ENCODE measurements at regions not wholly inside any gene's neighbourhood (a gene's known extent, or its start where the extent isn't known, plus 50 kb on each side); places are given as distances from the start of the nearest gene placed in this dataset.

DNA sequence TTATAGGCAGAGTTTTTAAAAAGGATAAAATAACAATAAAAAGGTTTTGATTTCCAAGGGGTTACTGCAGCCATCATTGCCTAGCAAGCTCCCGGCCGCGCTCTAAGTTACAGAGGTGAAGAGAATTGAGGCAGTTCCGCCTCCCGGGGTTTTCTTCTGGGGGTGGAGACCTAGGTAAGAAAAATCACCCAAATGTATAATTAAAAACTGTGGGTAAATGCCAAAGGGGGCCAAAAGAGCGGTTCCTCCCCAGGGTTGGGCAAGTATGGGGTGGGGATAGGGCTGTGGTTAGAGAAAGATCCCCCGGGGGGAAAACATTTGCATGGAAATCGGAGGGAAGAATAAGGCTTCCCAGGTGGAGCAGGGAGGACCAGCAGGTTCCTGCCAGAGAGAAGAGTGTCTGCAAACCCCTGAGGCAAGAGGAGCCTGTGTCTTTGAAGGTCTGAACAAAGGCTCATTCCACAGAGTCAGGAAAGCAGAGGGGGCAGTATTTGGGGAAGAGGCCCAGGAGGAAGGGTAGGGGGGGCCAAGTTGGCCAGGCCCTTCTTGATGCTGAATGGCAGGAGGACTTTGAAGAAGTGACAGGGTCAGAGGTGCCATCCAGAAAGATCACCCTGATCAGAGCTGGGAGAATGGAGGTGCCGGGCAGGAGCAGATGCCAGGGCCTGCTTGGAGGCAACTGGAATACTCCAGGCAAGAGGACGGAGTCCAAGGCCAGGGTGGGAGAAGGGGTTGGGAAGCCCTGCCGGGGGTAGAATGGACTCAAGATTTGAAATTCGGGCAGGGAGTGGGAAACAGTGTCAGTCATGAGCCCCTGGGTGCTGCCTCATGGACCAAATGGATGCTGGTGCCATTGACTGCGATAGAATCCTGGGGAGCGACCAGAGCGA, 152.9 kb upstream of the RGMA start:
- peak; percentile 96 for DNase-seq (ENCODE audit: low read depth, low spot score)

DNA sequence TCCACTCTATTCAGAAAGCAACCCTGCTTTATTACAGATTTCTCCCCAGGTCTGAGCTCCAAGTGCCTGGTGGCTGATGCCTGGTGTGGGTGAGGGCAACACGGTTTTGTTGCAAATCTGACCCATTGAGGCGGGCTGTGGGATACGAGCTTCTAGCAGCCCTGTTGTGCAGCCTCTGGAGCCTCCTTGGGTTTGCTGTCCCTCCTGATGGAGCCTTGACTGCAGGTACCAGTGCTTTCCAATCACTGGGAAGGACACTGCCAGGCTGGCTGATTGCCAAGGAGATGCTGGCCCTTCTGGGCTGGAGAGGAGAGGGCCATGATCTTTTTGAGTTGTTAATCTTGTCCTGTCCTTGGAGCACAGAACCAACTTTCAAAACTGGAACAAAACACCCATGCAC, 151.0 kb upstream of the RGMA start:
- DNase-seq (ENCODE audit: low read depth, low spot score): no peak

GRCh38 chr15:93239591-93239990, 150.6 kb upstream of the RGMA start:
- no peak for DNase-seq (ENCODE audit: low read depth, low spot score)

GRCh38 chr15:93238641-93239040, 149.6 kb upstream of the RGMA start:
- no peak for DNase-seq (ENCODE audit: low read depth, low spot score)

DNA sequence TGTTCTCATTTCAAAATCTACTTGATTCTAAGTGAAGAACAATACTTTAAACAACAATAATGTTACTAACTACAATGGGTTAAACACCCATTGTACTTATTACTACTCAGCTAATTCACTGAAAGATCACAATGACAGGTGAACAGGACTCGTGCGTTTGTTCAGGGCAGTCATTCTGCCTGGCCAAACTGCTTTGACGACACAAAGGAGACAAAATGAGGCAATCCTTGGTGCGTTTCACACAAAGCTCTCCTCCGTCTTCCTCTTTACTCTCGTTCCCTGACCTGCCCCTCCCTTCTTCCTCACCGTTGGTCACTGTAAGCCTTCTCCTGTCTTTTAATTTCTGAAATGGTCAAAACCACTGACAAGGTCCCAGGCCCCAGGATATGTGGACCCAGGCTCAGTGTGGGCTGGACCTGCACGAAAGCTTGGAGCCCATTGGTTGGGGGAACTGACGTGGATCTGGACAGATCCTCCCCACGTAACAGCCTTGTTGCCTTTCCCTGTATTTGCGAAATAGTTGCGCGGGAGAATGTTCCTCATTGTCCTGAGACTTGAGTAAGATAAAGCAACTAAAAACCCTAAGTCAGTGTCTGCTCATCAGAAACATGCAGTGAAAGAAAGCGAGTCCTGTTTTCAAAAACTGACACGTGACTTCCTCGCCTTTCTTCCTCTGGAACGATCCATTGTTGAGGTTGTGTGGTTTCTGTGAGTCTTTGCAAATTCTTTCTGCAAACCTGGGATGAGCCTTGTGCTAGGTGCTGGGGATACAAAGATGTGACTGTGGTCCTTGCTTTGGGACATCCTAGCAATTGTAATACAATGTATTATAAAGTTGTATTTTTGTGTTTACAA, 147.1 kb upstream of the RGMA start:
- DNase-seq (ENCODE audit: low read depth, low spot score): peak; percentile 39

DNA sequence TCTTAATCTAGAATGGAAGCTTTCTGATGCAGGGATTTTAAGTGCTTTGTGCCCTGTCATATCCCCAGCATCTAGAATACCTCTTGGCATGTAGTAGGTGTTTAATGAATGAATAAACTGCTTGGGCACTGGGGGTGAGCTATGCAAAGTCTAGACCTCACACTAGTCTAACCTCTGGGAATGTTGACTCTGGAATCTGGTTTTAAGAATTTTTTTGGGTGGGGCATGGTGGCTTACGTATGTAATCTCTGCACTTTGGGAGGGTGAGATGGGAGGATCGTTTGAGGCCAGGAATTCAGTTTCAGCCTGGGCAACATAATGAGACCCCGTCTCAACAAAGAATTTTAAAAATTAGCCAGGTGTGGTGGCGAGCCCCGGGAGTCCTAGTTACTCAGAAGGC, 146.3 kb upstream of the RGMA start:
- no peak for DNase-seq (ENCODE audit: low read depth, low spot score)

- no peak for DNase-seq (ENCODE audit: low read depth, low spot score)
Measured at GRCh38 chr15:93233710-93234109, 144.7 kb upstream of the RGMA start.

- no peak for DNase-seq (ENCODE audit: low read depth, low spot score)
Measured at GRCh38 chr15:93232845-93233244, 143.8 kb upstream of the RGMA start.

DNA sequence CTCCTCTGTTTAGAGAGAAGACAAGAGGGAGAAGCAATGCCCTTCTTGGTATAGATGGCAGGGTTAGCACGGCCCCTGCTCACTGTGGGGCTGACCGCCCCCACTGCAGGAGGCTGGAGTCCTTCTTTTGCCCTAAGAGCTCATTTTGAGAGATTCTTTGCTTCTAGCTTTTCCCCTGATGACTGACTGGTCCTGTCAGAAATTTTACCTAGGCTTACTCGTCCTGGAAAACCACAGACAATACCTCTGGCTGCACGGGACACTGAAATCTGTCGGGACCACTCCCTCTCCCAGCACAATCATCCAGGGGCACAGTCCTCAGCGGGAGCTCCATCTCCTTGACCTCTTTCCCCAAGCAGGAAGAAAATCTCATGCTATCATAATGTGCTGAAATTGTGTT, 143.0 kb upstream of the RGMA start:
- no peak for DNase-seq (ENCODE audit: low read depth, low spot score)

- peak; percentile 45 for DNase-seq (ENCODE audit: low read depth, low spot score)
Measured at GRCh38 chr15:93231261-93231925, 142.4 kb upstream of the RGMA start.

GRCh38 chr15:93228546-93228945, 139.5 kb upstream of the RGMA start:
- DNase-seq (ENCODE audit: low read depth, low spot score): no peak

DNA sequence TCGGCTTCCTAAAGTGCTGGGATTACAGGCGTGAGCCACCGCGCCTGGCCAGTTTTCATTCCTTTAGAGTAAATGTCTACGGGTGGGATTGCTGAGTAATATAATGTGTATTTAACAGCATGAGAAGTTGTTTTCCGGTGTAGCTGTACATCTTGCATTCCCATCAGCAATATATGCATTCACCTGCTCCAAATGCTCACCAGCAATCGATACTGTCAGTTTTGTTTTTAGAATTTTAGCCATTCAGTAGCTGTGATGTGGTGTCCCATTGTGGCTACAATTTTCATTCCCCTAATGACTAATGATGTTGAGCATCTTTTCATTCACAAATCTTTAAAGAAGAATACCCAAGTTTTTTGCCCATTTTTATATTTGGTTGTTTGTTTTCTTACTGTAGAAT, 134.8 kb upstream of the RGMA start:
- DNase-seq (ENCODE audit: low read depth, low spot score): no peak

GRCh38 chr15:93221759-93222158, 132.7 kb upstream of the RGMA start:
- no peak for DNase-seq (ENCODE audit: low read depth, low spot score)

- no peak for DNase-seq (ENCODE audit: low read depth, low spot score)
Measured at GRCh38 chr15:93219859-93220420, 130.9 kb upstream of the RGMA start.

DNA sequence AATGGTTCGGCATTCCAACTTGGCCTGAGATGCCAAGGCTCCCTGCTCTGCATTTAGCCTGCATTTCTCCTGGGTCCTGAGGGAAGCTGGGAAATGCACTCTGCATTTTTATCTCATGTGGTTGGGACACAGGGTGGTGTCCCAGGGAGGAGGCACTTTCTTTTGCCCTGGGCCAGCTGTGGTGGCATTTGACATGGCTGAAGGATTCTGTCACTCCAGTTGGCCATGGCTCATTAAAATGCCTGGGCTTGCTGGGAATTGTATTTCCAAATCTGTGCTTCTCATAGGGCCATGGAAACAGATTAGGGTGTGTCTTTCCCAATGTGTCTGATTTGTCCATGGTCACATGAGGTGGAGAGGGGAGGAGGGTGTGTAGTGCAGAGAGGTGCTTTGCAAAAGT, 128.3 kb upstream of the RGMA start:
- DNase-seq (ENCODE audit: low read depth, low spot score): no peak

GRCh38 chr15:93214106-93214505, 125.1 kb upstream of the RGMA start:
- no peak for DNase-seq (ENCODE audit: low read depth, low spot score)

GRCh38 chr15:93213281-93213680, 124.3 kb upstream of the RGMA start:
- DNase-seq (ENCODE audit: low read depth, low spot score): no peak

DNA sequence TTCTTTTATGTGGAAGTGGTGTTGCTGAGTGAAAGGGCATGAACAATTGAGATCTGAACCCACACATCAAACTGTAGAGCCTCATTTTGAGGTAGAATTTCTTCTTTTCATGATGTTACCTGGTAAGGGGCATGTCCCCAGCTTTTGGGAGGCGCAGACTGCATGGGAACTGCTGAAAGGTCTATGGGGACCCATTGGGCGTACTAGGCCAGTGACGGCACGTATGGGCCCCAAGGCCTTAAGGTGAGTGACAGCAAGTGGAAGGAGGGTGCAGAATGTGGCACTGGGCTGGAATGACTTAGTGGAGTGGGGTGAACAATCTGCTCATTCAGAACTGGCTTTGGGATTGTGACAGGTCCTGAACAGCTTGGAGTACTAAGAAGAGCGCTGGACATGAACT, 123.6 kb upstream of the RGMA start:
- DNase-seq (ENCODE audit: low read depth, low spot score): no peak

GRCh38 chr15:93210995-93211394, 122.0 kb upstream of the RGMA start:
- peak; percentile 78 for DNase-seq (ENCODE audit: low read depth, low spot score)

DNA sequence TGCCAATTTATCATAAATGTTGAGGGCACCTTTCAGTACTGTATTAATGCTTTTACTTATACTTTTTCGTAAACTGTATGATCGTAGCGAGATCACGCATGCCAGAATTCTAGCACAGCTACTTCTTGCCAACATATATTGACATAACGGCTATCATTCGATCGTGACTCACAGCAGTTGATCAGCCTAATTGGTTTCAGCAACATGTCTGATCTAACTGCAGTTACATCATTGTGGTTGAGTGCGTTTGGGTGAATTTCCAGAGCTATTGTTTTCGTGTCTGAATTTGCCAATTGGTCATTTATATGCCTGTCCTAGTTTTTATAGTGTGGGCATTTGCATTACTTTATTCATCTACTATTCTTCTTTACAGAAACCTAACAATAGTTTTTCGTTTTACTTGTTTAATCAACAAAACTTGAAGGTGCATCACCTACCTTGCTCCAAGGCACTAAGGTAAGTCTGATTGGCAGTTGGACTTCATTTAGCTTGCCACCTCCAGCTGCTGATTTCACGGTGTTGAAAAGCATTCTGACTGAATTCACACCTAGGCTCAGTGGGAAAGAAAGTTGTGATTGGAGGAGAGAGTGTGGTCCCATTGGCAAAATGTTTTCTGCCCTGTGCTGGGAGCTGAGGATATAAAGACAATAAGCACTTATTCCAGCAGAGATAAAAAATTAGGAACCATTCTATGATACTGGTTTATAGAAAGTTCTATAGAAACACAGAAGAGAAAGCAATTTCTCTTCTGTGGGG, 120.9 kb upstream of the RGMA start:
- no peak for DNase-seq (ENCODE audit: low read depth, low spot score)

DNA sequence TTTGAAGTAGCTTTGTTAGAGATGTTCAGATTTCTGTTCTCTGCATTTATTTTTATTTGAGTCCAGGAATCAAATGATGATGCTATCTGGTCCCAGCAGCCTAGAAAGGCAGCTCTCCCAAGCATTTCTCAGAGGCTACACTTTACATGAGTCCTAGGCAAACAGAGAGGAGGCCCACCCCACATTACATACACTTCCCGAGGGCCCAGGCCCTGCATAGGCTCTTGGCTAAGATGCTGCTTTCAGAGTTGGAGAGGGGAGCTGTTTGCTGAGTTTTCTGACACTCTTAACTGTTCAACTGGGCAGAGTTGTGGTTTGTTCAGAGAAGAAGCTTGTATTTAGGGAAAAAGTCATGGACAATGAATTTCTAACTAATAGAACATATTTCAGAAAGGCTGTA, 117.9 kb upstream of the RGMA start:
- no peak for DNase-seq (ENCODE audit: low read depth, low spot score)

All from ELF-1 (cell line).